ENCODE measurements at regions not wholly inside any gene's neighbourhood (a gene's known extent, or its start where the extent isn't known, plus 50 kb on each side); places are given as distances from the start of the nearest gene placed in this dataset.

DNA sequence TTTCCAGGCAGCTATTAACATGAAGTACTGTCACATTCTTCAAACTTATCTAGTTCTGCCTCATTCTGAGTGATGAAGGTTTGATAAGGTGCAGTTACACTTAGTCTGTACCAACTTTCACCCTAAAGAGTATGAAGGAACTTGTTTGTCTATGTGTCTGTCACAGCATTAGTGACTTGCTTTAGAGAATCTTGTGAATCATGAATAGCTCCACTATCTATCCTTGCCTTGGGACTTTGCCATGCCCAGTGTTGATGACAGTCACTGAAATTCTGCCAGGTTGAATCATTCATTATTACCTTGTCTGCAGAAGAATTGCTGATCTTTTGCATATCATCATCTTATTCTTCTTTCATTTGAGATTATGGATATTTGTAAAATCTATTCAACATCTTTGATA is 50.9 kb upstream of the A1CF start:
- ATAC-seq (peak; percentile 53), DNase-seq (no peak)
- intact Hi-C loops (cut with micrococcal nuclease) = no loop called here

DNA sequence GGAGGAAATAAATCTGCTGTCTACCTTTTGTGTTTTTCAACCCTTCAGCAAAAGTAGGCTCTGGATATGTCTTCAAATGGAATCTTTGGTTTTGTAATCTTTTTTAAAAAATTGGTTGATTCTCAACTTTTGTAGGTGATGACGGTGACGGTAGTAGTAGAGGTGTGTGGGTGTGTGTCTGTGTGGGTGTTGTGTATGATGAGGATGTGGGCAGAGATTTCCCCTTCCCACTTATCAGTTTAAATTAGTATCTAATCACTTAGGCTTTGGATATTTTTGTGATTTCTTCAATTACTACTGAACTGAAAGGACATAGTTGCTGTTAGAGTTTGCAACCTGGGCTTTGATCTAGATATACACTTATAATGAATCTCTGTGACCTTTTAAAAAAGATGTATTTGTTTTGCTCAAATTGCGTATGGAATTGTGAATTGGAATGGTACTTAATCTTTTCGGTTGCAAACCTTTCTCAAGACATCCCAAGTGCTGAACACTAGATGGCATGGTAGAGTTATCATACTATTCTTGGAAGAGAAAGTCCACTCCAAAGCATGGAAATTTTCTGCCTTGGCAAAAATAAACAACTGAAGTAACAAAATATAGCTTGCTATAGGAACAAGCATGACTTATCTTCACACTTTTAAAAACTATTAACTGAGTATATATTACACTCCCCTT is 51.9 kb upstream of the A1CF start:
- intact Hi-C loops (cut with micrococcal nuclease) = no loop called here
- DNase-seq = no peak
- peak; percentile 54 for ATAC-seq

GRCh38 chr10:50941629-50942028 is 56.2 kb upstream of the A1CF start:
- DNase-seq = no peak
- intact Hi-C loops (cut with micrococcal nuclease) = no loop called here
- no peak for ATAC-seq

DNA sequence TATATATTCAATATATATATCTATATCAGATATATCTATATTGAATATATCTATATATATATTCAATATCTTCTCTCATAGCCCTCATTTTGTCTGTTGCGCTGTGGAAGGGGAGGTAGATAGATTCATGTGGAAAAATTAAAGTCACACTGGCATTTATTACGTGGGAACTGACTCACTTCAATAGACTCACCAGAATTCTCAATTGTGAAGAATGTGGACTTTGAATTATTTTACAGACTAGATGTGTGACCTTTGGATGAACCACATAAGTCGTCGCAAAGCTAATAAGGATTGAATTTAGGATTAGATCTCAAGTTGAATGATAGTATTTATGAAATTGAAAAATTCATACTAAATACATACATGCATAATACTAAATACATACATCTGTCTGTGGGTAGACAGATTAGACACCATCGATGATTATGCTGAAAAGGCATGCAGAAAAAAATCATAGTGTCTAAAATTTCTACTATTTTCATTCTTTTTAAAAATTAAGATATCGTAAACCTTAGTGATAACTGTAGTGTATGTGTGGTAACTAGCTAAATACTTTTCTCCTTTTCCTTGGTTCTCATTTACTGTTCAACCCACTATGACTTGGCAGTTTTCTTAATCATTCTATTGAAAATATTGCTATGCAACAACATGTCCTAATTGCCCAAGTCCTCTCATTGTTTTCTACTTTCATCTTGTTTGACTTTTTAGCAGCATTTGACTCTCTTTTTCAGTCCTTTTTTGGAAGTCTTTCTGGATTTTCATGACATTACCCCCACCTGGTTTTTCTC is 61.8 kb upstream of the A1CF start:
- DNase-seq = no peak
- intact Hi-C loops (cut with micrococcal nuclease) = no loop called here
- no peak for ATAC-seq

- intact Hi-C loops (cut with micrococcal nuclease) = no loop called here
- DNase-seq (no peak), ATAC-seq (peak; percentile 53)
Observed at GRCh38 chr10:50951365-50951764, 65.9 kb upstream of the A1CF start.

- ATAC-seq (no peak), DNase-seq (no peak)
- intact Hi-C loops (cut with micrococcal nuclease) = no loop called here
Observed at GRCh38 chr10:50961297-50961696, 75.9 kb upstream of the A1CF start.

DNA sequence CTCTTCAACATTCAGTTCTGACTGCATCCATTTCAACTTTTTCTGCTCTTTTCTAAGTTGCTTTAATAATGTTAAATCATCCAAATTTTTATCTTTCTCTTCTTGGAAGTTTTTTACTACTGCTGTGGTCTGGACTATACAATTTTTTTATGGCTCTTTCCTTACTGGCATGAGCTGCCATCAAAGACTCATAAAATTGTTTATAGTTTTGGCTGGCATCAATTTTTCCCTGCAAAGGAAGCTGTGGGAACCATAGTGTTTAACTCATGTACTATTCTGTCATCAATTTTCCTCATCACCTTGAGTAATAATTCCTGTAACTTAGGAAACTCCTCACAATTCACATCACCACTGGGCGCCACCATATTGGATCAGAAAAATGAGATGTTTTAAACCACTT is 77.6 kb upstream of the A1CF start:
- DNase-seq = no peak
- no peak for ATAC-seq
- intact Hi-C loops (cut with micrococcal nuclease) = no loop called here

DNA sequence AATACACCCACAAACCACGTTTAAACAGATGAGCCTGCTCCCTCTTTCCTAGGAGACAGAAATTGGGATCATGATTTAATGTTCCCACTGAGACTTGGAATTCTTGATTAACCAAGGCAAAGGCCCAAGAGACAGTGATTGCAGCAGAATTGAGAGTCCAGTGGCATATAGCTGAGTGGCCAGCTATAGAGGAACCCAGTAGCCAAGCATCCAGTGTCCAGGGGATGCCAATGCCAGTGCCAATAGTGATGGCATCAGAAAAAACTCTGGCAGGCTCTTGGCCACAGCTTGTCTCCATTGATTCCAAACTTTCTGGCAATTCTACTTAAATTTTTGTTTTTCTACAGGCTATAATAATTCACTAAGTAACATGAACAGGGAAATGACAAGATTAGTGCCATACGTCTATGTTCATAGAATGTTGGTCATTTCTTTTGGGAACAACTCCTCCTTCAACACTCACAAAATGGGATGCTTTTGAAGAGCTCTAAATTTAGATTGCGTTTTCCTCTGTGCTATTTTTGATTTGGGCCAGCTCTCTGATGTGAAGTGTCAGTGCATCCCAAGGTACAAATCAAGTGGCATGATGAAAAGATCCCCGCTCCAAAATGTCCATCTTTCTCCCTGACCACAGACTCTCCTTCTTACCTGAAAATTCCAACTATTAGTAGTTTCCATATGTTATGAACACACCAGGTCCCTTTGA is 83.1 kb upstream of the A1CF start:
- no peak for DNase-seq
- ATAC-seq = peak; percentile 57
- intact Hi-C loops (cut with micrococcal nuclease) = no loop called here

DNA sequence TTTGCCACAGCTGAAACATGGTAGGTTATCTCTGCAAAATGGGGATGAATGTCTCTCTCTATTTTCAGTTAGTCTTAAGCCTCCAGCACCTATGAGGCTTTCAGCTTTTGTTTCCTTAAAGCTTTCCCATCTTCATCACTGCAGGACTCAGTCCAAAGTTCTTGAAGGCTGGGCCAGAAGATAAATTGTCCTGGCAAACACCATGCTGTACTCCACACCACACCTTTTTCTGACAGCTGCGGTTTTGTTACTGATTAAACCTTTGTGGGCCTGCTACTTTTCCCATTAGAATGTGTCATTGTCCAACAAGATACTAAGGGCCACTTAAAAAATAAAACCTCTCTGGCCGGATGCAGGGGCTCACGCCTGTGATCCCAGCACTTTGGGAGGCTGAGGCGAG is 87.2 kb upstream of the A1CF start:
- ATAC-seq (peak; percentile 26), DNase-seq (no peak)
- intact Hi-C loops (cut with micrococcal nuclease) = no loop called here

DNA sequence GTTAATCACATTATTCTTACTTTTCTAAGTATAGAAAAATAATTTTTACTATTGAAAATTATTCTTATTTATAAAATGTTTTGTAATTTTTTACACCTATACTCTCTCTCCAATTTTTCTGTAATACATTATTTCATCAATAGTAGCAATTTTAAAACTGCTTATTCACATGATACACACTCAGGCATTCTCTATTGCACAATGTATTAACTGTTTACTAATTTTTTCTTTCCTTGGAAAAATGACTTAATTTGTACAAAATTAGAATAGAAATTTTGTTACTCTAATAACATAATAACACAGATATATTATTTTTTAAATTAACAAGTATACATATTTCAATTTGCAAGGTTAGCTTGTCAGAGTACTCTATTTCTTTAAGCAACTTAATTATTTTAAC is 92.9 kb upstream of the PRKG1 start:
- no peak for ATAC-seq
- intact Hi-C loops (cut with micrococcal nuclease) = no loop called here
- no peak for DNase-seq

DNA sequence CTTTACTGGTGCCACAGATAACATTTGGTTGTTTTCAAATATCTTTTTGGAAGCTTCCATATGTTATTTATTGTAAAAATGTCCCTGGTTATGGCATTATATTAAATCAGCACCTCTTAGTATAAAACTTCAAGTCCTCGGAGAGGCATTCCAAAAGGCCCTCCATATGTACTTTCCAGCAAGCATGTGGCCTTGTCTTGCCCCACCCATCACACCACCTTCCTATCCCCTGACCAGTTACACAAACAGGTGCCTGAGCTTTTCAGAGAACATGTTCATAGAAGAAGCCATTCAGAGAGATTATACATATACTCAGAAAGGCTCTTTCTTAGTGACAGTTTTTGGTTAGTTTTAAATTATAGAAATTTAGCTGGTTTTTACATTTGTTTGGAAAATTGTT is 92.4 kb upstream of the PRKG1 start:
- ATAC-seq = no peak
- intact Hi-C loops (cut with micrococcal nuclease) = no loop called here
- no peak for DNase-seq

DNA sequence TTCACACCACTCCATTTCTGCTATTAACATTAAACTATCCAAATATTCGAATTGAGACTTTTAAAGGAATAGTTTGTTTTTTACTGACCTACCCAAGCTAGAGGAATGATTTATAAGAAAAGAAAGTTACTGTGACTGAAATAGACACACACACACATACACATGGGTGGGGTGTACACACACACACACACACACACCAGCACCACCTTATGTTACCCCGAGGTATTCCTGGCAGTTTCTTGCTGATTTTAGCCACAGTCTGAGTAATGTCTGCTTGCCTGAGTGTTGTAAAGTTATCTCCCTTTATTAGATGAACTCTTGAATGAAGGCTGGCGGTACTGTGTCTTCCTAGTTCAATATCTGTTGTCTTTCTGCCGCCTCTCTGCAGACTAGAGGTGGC is 91.3 kb upstream of the PRKG1 start:
- intact Hi-C loops (cut with micrococcal nuclease) = no loop called here
- DNase-seq (no peak), ATAC-seq (no peak)

GRCh38 chr10:50987934-50988333 is 86.4 kb upstream of the PRKG1 start:
- ATAC-seq = no peak
- no peak for DNase-seq
- intact Hi-C loops (cut with micrococcal nuclease) = no loop called here

DNA sequence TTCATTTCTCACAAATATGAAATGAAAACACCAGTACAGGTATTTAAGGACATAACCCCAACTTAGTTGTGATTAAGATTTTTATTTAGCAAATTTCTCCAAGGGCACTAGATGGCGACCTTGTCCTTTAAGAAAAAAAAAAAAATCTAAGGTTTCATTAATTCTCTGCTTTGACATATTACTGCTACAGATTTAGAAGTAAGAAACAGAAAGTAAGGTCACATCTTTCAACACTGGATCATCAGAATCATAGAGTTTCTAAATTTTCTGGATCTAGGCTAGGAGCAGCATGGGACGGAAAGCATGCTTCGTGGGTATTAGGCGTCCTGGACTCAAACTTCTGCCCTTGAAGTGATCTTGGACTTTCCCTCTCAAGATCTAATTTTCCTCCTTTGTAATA is 85.5 kb upstream of the PRKG1 start:
- intact Hi-C loops (cut with micrococcal nuclease) = no loop called here
- DNase-seq = no peak
- no peak for ATAC-seq

DNA sequence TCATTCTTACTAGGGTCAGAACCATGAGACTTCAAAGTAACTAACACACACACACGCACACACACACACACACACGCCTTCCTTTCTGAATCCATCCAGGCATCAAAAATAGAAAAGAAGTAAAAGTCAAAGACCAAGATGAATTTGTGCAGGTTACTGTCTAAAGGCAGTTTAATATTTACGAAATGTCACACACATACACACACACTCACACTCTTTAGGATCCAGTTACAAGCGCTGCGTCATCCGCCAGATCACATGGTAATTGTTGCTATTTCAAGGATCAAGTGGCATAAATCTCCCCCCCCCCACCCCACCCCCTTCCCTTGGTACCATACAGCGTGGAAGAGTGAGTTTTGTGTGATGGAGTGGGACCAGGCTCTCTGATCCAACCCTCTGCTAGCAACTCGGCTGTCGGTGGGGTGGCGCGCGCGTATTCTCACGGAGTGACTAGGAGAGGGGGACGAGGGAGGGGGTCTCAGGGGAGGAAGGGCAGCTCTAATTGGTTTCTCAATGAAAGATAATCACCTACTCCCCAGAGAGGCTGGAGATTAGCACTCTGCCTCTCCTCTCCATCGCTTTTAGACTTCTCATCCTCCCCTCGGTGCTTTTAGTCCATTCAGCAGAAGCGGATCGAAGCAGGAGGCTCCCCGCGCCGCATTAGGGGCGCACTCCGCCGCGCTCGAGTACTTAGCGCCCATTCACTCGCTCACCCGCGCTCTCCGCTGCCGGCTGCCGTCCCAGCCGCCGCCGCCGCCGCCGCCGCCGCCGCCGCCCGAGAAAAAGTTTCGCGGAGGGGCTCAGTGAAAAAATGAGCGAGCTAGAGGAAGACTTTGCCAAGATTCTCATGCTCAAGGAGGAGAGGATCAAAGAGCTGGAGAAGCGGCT is 83.5 kb upstream of the PRKG1 start:
- intact Hi-C loops (cut with micrococcal nuclease) = no loop called here
- ATAC-seq = peak; percentile 32
- DNase-seq = peak; percentile 63

GRCh38 chr10:50991456-50992355 is 82.6 kb upstream of the PRKG1 start:
- intact Hi-C loops (cut with micrococcal nuclease) = no loop called here
- ATAC-seq (peak; percentile 73), DNase-seq (peak; percentile 81)

DNA sequence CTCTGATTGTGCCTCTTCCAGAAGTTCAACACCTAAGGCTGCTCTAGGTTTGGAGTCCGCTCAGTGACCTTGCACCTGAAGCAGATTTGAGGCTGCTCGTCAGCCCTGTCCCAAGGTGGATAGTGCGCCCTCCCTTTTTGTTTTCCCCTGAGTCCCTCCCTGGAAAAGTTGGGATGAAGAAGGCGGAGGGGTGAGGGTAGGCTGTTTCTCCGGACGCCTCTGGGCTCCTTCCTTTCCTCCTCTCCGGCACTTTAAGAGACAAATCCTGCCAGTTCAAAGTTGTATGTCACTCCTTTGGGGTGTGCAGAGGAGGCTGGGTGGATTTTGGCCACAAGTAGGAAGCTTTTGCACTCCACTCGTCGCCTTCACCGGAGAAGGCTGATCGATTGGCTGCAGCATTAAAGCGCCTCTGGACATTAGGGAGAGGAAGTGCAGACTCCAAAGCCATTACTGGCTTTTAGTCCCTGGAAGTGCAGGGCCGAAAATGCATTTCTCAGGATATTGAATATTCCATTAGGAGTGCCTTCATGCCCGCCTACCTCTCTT is 81.9 kb upstream of the PRKG1 start:
- intact Hi-C loops (cut with micrococcal nuclease) = no loop called here
- peak; percentile 35 for ATAC-seq
- peak; percentile 33 for DNase-seq
